ENCODE measurements at regions not wholly inside any gene's neighbourhood (a gene's known extent, or its start where the extent isn't known, plus 50 kb on each side); places are given as distances from the start of the nearest gene placed in this dataset.

DNA sequence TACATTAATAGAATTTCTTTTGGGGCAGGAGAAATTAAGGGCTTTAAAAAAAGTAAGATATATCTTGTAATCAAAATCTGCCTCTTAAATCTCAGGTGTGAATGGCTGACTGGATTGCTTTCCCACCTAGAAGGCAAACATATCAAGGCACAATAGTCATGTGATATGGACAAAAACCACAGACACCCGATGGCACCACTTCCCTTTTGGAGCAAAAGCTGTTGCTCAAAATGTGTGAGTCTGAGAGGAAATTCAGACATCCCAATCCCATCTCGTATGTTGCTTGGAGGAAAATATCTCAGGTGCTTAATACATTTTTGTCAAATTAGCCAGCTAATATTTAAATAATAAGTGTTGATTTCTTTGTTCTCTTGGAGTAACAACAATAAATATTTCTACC lies 120.7 kb downstream of the KCNF1 start:
- H3K9me3 ChIP-seq = peaks cover 8% of the 10 kb centered on the region
- DNase-seq (no peak), ATAC-seq (no peak)
- intact Hi-C loops (cut with DNase I) = no loop called here
- no peak overlapping the region for H3K4me3 ChIP-seq
- TF ChIP-seq CTCF (IDR thresholded peaks at IDR 0.05) = no peak
- H3K27ac ChIP-seq = no peak overlapping the region
- no peaks in the 10 kb centered on the region for H3K27me3 ChIP-seq
- no peaks in the 10 kb centered on the region for H3K36me3 ChIP-seq
- no peaks in the 10 kb centered on the region for H3K4me1 ChIP-seq

GRCh38 chr2:11033114-11033513 lies 121.4 kb downstream of the KCNF1 start:
- H3K9me3 ChIP-seq = peaks cover 8% of the 10 kb centered on the region
- intact Hi-C loops (cut with DNase I) = no loop called here
- no peak for TF ChIP-seq CTCF (IDR thresholded peaks at IDR 0.05)

GRCh38 chr2:11038641-11039040 lies 116.6 kb upstream of the SLC66A3 start:
- DNase-seq (no peak), ATAC-seq (no peak)
- peaks cover 13% of the 10 kb centered on the region for H3K27me3 ChIP-seq
- TF ChIP-seq CTCF (IDR thresholded peaks at IDR 0.05) = no peak
- no peaks in the 10 kb centered on the region for H3K4me1 ChIP-seq
- H3K4me3 ChIP-seq = no peak overlapping the region
- intact Hi-C loops (cut with DNase I) = no loop called here
- H3K27ac ChIP-seq = no peak overlapping the region
- no peaks in the 10 kb centered on the region for H3K9me3 ChIP-seq
- H3K36me3 ChIP-seq = no peaks in the 10 kb centered on the region

More at GRCh38 chr2:11033114-11033513, 121.4 kb downstream of the KCNF1 start:
- no peaks in the 10 kb centered on the region for H3K4me1 ChIP-seq
- no peak for ATAC-seq
- DNase-seq = no peak
- H3K36me3 ChIP-seq = no peaks in the 10 kb centered on the region
- no peak overlapping the region for H3K4me3 ChIP-seq
- H3K27me3 ChIP-seq = no peaks in the 10 kb centered on the region
- no peak overlapping the region for H3K27ac ChIP-seq

GRCh38 chr2:11040992-11041391 lies 114.3 kb upstream of the SLC66A3 start:
- no peak for ATAC-seq
- no peak for DNase-seq
- no peak overlapping the region for H3K4me3 ChIP-seq
- intact Hi-C loops (cut with DNase I) = no loop called here
- H3K4me1 ChIP-seq = no peaks in the 10 kb centered on the region
- H3K36me3 ChIP-seq = no peaks in the 10 kb centered on the region
- no peak overlapping the region for H3K27ac ChIP-seq
- TF ChIP-seq CTCF (IDR thresholded peaks at IDR 0.05) = no peak
- H3K9me3 ChIP-seq = no peaks in the 10 kb centered on the region
- peaks cover 13% of the 10 kb centered on the region for H3K27me3 ChIP-seq

DNA sequence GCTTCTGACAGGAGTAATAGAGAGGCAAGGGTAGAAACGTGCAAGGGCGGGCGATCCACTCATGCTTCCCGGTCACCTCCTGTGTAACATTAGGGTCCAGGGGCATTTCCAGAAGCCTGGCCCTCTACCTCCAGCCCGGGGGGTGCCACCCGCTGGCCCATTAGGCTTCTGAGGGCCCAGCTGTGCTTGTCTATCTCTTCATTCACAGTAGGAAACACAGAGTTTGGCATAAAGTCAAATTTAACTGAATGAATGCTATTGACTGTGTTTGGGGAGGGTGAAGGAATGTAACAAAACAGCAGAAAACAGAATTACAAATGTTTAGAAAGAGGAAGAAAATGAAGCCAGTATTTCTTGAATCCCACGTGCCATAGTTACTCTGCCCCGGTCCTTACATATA lies 112.4 kb upstream of the SLC66A3 start:
- Histone ChIP-seq H3K27ac (no peak overlapping the region), H3K36me3 (no peaks in the 10 kb centered on the region), H3K27me3 (peaks cover 13% of the 10 kb centered on the region), H3K9me3 (no peaks in the 10 kb centered on the region), H3K4me3 (no peak overlapping the region), H3K4me1 (no peaks in the 10 kb centered on the region)
- ATAC-seq = no peak
- no peak for DNase-seq
- intact Hi-C loops (cut with DNase I) = no loop called here
- no peak for TF ChIP-seq CTCF (IDR thresholded peaks at IDR 0.05)

GRCh38 chr2:11043245-11043644 lies 112.0 kb upstream of the SLC66A3 start:
- Histone ChIP-seq H3K4me3 (no peak overlapping the region), H3K4me1 (no peaks in the 10 kb centered on the region), H3K9me3 (no peaks in the 10 kb centered on the region), H3K27ac (no peak overlapping the region), H3K36me3 (no peaks in the 10 kb centered on the region), H3K27me3 (peaks cover 13% of the 10 kb centered on the region)
- DNase-seq = no peak
- intact Hi-C loops (cut with DNase I) = no loop called here
- TF ChIP-seq CTCF (IDR thresholded peaks at IDR 0.05) = no peak
- no peak for ATAC-seq

Data from upper lobe of right lung (tissue), 1 donor.